H1 (cell line): ENCODE measurements at regions not wholly inside any gene's neighbourhood (a gene's known extent, or its start where the extent isn't known, plus 50 kb on each side); places are given as distances from the start of the nearest gene placed in this dataset.

Source experiments
- CBX5 ChIP-seq: fragments of 300-800, 300-1000 bp; sonication (generic); IDR thresholded peaks from 2 replicates; pipeline ENCODE4 v1.7.1; 2016; ENCODE audit warnings: antibody characterized with exemption, low read length, low read depth
- MAFK ChIP-seq: IDR thresholded peaks from 2 replicates; pipeline ENCODE4 v1.6.1; 2012; ENCODE audit warnings: low read depth, mild to moderate bottlenecking, improper control_type of control experiment, low read length
- POU5F1 ChIP-seq: IDR thresholded peaks from 2 replicates; pipeline ENCODE4 v1.6.1; 2011; ENCODE audit warnings: low read depth, mild to moderate bottlenecking, low read length, moderate library complexity

- TF ChIP-seq POU5F1 = no peak
- no peak for TF ChIP-seq MAFK
- TF ChIP-seq CBX5 = no peak
Observed at GRCh38 chr20:26214991-26215390, 518.3 kb upstream of the ZNF337 start (continued).
